CD4-positive, alpha-beta T cell (primary cell): ENCODE measurements at regions not wholly inside any gene's neighbourhood (a gene's known extent, or its start where the extent isn't known, plus 50 kb on each side); places are given as distances from the start of the nearest gene placed in this dataset.
"Not testable (repeated sequence)": the region's sequence is repeated elsewhere in the genome, so short reads cannot be mapped to it uniquely, and the experiment has no call there.

Experiments
- ATAC-seq: fragments of 200-7000 bp; cut with Tn5 transposase; one replicate; pipeline ENCODE4 v1.10.0; 2022; ENCODE audit warnings: mild to moderate bottlenecking; ENCODE audit not compliant: poor library complexity
- CTCF ChIA-PET: fragments of 350-600 bp; sonication (Branson Sonifier 250); formaldehyde crosslinking; loops from one replicate; lab custom pipeline; 2021; ENCODE audit warnings: antibody characterized with exemption, inconsistent platforms; lab: Charles Lee
- POLR2A ChIA-PET: fragments of 350-600 bp; sonication (Branson Sonifier 250); formaldehyde crosslinking; loops from one replicate; lab custom pipeline; 2021; ENCODE audit warnings: antibody characterized with exemption, inconsistent platforms; lab: Charles Lee
- DNase-seq, 14 experiments: peaks; one replicate each; pipeline ENCODE4 v3.0.0-alpha.2; 2013 to 2020; ENCODE audit warnings: mixed read lengths in 2 of 14
- H3K27ac ChIP-seq, 2 donors: one replicate each; pipeline versions ENCODE4 v1.5.1 to v1.7.0; 2013; ENCODE audit warnings: low read length in 2 of 2, low read depth in 1 of 2, mild to moderate bottlenecking in 1 of 2
- H3K27me3 ChIP-seq, 2 experiments: 1 replicate in 1 of 2; 2 replicates in 1 of 2; pipeline versions ENCODE4 v1.6.1 to v1.7.0; 2013; ENCODE audit warnings: low read length in 2 of 2, control low read depth in 1 of 2, mild to moderate bottlenecking in 1 of 2, moderate library complexity in 1 of 2; ENCODE audit not compliant: insufficient read depth in 2 of 2, control insufficient read depth in 1 of 2
- H3K36me3 ChIP-seq: one replicate; pipeline ENCODE4 v1.6.1; 2013; ENCODE audit warnings: low read length, control low read depth; ENCODE audit not compliant: insufficient read depth
- H3K4me1 ChIP-seq: one replicate; pipeline ENCODE4 v1.6.1; 2013; ENCODE audit warnings: low read length, control low read depth; ENCODE audit not compliant: insufficient read depth
- H3K4me3 ChIP-seq: one replicate; pipeline ENCODE4 v1.5.1; 2013; ENCODE audit warnings: mild to moderate bottlenecking, low read length, moderate library complexity
- H3K9me3 ChIP-seq, 2 experiments: 1 replicate in 1 of 2; 2 replicates in 1 of 2; pipeline versions ENCODE4 v1.6.1 to v1.7.0; 2013; ENCODE audit warnings: low read length in 2 of 2, mild to moderate bottlenecking in 2 of 2, control low read depth in 1 of 2, moderate library complexity in 1 of 2; ENCODE audit not compliant: control insufficient read depth in 1 of 2, insufficient read depth in 1 of 2
- H3K27ac Mint-ChIP-seq: one replicate; pipeline ENCODE4 v1.8.0; 2020; ENCODE audit warnings: mixed read lengths
- H3K27me3 Mint-ChIP-seq: one replicate; pipeline ENCODE4 v1.8.0; 2021; ENCODE audit warnings: mixed read lengths
- H3K36me3 Mint-ChIP-seq: one replicate; pipeline ENCODE4 v1.8.0; 2021; ENCODE audit warnings: low read depth, mixed read lengths
- H3K4me1 Mint-ChIP-seq: one replicate; pipeline ENCODE4 v1.8.0; 2021; ENCODE audit warnings: low read depth, mixed read lengths
- H3K4me3 Mint-ChIP-seq: one replicate; pipeline ENCODE4 v1.8.0; 2020; ENCODE audit warnings: mild to moderate bottlenecking, mixed read lengths
- H3K9me3 Mint-ChIP-seq: one replicate; pipeline ENCODE4 v1.8.0; 2020; ENCODE audit warnings: mixed read lengths
- intact Hi-C, 2 experiments: fragments of 100-400 bp; cut with DNase I in 1 of 2; cut with micrococcal nuclease in 1 of 2; formaldehyde crosslinking; loops; one replicate each; pipeline versions ENCODE4 v1.15.1 to v1.9.0; 2023 to 2025; cut with DNase I, micrococcal nuclease
- TF ChIP-seq, protein P1 (sequence below): fragments of 200-600 bp; IDR thresholded peaks from one replicate; pipeline ENCODE4 v1.8.0; 2022; ENCODE audit warnings: antibody characterized with exemption, mild to moderate bottlenecking

DNA sequence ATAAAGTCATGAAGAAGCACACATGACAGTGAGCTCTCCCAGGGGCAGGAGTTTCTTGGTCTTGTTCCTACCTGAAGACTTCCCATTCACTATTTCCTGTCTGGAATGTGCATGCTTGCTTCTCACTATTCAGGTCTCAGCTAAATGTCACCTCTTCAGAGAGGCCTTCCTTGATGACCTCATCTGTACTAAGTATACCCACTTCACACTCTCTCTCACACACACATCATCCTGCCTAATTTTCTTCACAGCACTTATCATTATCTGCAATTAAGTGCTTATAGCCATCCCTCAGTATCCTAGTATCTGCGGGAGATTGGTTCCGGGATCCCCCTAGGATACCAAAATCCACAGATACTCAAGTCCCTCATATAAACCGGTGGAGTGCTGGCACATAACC, 146.4 kb upstream of the IVNS1ABP start:
- H3K4me1 ChIP-seq, result no peaks in the 10 kb centered on the region
- ATAC-seq, result no peak
- H3K9me3 Mint-ChIP-seq, result peaks cover 3% of the 10 kb centered on the region
- no peaks in the 10 kb centered on the region for H3K4me1 Mint-ChIP-seq
- no peaks in the 10 kb centered on the region for H3K27me3 Mint-ChIP-seq
- no peak overlapping the region for H3K27ac Mint-ChIP-seq
- TF ChIP-seq, protein P1, sequence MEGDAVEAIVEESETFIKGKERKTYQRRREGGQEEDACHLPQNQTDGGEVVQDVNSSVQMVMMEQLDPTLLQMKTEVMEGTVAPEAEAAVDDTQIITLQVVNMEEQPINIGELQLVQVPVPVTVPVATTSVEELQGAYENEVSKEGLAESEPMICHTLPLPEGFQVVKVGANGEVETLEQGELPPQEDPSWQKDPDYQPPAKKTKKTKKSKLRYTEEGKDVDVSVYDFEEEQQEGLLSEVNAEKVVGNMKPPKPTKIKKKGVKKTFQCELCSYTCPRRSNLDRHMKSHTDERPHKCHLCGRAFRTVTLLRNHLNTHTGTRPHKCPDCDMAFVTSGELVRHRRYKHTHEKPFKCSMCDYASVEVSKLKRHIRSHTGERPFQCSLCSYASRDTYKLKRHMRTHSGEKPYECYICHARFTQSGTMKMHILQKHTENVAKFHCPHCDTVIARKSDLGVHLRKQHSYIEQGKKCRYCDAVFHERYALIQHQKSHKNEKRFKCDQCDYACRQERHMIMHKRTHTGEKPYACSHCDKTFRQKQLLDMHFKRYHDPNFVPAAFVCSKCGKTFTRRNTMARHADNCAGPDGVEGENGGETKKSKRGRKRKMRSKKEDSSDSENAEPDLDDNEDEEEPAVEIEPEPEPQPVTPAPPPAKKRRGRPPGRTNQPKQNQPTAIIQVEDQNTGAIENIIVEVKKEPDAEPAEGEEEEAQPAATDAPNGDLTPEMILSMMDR, result no peak
- H3K27me3 ChIP-seq, result no peaks in the 10 kb centered on the region
- no peaks in the 10 kb centered on the region for H3K9me3 ChIP-seq
- H3K4me3 Mint-ChIP-seq, result no peak overlapping the region
- H3K27ac ChIP-seq, result no peak overlapping the region
- no peak overlapping the region for H3K4me3 ChIP-seq
- DNase-seq, result no peak
- no peaks in the 10 kb centered on the region for H3K36me3 ChIP-seq
- ChIA-PET POLR2A (no interaction called here), CTCF (interaction anchor here (0.9 kb wide), 1 partner anchor 22 kb away, joined by 3 read pairs; no protein-coding TSS in a partner anchor)
- H3K36me3 Mint-ChIP-seq, result no peaks in the 10 kb centered on the region
- intact Hi-C loops, result no loop called here

DNA sequence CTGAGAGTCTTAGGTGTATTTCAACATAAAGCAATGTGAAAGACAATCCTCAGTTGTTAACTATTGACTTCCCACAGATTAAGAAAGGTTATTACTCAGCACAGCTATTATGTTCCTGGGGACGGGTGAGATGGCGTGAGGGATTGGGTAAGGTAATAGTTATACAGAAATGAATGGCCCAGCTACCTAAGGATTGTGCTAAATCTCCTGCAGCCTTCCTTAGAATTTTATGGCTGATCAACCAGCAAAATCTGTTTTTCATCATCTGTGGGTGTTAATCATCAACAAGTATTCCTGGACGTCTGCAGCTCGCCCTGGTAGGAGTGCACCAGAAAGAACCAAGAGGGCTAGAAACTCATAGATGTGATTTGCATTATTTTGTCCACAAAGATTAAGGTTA, 146.0 kb upstream of the IVNS1ABP start:
- H3K27ac Mint-ChIP-seq, result no peak overlapping the region
- H3K9me3 ChIP-seq, result no peaks in the 10 kb centered on the region
- H3K36me3 ChIP-seq, result no peaks in the 10 kb centered on the region
- no peak overlapping the region for H3K4me3 ChIP-seq
- H3K27ac ChIP-seq, result no peak overlapping the region
- TF ChIP-seq, protein P1, result no peak
- H3K27me3 ChIP-seq, result no peaks in the 10 kb centered on the region
- POLR2A ChIA-PET, result no interaction called here
- H3K4me1 ChIP-seq, result no peaks in the 10 kb centered on the region
- H3K4me3 Mint-ChIP-seq, result no peak overlapping the region
- no peak for ATAC-seq
- no peaks in the 10 kb centered on the region for H3K36me3 Mint-ChIP-seq
- intact Hi-C loops, result no loop called here
- peaks cover 3% of the 10 kb centered on the region for H3K9me3 Mint-ChIP-seq
- no peaks in the 10 kb centered on the region for H3K27me3 Mint-ChIP-seq
- no peak for DNase-seq
- CTCF ChIA-PET, result interaction anchor here (0.9 kb wide), 1 partner anchor 23 kb away, joined by 3 read pairs; no protein-coding TSS in a partner anchor
- no peaks in the 10 kb centered on the region for H3K4me1 Mint-ChIP-seq

DNA sequence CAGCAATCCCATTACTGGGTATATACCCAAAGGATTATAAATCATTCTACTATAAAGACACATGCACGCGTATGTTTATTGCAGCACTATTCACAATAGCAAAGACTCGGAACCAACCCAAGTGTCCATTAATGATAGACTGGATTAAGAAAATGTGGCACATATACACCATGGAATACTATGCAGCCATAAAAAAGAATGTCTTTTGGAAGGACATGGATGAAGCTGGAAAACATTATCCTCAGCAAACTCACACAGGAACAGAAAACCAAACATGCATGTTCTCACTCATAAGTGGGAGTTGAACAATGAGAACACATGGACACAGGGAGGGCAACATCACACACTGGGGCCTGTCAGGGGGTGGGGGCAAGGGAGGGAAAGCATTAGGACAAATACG, 143.7 kb upstream of the IVNS1ABP start:
- H3K9me3 ChIP-seq, H3K27ac Mint-ChIP-seq, H3K4me3 ChIP-seq, H3K4me1 ChIP-seq, H3K27me3 Mint-ChIP-seq, DNase-seq, H3K36me3 ChIP-seq, CTCF ChIA-PET, H3K4me3 Mint-ChIP-seq, H3K27me3 ChIP-seq, H3K36me3 Mint-ChIP-seq, H3K4me1 Mint-ChIP-seq, H3K27ac ChIP-seq, POLR2A ChIA-PET, ATAC-seq, intact Hi-C loops, H3K9me3 Mint-ChIP-seq: not testable (repeated sequence)

DNA sequence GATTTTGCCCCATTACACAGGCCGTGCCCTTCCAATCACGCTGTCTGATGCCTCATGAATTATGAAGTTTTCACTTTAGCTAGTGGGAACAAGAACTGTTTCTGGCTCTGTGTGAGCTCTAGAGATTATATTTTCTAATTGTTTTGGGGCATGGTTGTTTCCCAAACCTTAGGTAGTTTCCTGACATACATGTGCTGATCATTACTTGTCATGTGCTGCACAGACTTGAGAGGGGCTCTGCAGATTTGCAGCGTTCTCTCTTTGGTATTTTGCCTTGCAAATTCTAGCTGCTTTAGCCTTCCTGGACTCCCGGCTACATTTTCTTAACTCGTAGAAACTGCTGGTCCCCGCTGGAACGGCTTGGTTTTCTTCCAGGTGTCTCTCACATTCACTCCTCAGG, 142.1 kb upstream of the IVNS1ABP start:
- no peak for DNase-seq
- no peaks in the 10 kb centered on the region for H3K36me3 Mint-ChIP-seq
- H3K4me1 Mint-ChIP-seq, result no peaks in the 10 kb centered on the region
- H3K27me3 Mint-ChIP-seq, result no peaks in the 10 kb centered on the region
- POLR2A ChIA-PET, result no interaction called here
- CTCF ChIA-PET, result no interaction called here
- no peak for ATAC-seq
- Histone ChIP-seq H3K4me1 (no peaks in the 10 kb centered on the region), H3K9me3 (no peaks in the 10 kb centered on the region), H3K4me3 (no peak overlapping the region), H3K36me3 (no peaks in the 10 kb centered on the region), H3K27me3 (no peaks in the 10 kb centered on the region), H3K27ac (no peak overlapping the region)
- TF ChIP-seq, protein P1, result no peak
- peaks cover 3% of the 10 kb centered on the region for H3K9me3 Mint-ChIP-seq
- no peak overlapping the region for H3K27ac Mint-ChIP-seq
- intact Hi-C loops, result no loop called here
- H3K4me3 Mint-ChIP-seq, result no peak overlapping the region
